HepG2 (cell line): ENCODE measurements at regions not wholly inside any gene's neighbourhood (a gene's known extent, or its start where the extent isn't known, plus 50 kb on each side); places are given as distances from the start of the nearest gene placed in this dataset.

Source experiments
- ATAC-seq: fragments of 200-7000 bp; cut with Tn5 transposase; 3 replicates; pipeline ENCODE4 v1.9.1; 2020; ENCODE audit warnings: mild to moderate bottlenecking, moderate library complexity
- BruUV-seq: library from RNA; stranded (reverse); fragments of 400-500 nt; replicated peaks from 2 replicates; lab custom pipeline; 2021; lab: Mats Ljungman, UMichigan
- CTCF ChIA-PET: fragments of 300-600 bp; formaldehyde crosslinking; extraction: SDS; loops from one replicate; lab custom pipeline; 2021; ENCODE audit warnings: low total read pairs, inconsistent platforms, low intra/inter-chr PET ratio; lab: Yijun Ruan, JAX
- POLR2A ChIA-PET: fragments of 350-600 bp; sonication (Branson Sonifier 250); formaldehyde crosslinking; loops from one replicate; lab custom pipeline; 2020; ENCODE audit warnings: antibody characterized with exemption, inconsistent platforms; lab: Yijun Ruan, JAX
- DNase-seq: peaks from one replicate; pipeline ENCODE4 v3.0.0-alpha.2; 2015; ENCODE audit warnings: low spot score
- FAIRE-seq: peaks from 3 replicates; lab custom pipeline; 2011; peaks lifted over from hg19 to GRCh38; lab: Jason Lieb, UNC
- H2AFZ ChIP-seq: one replicate; pipeline ENCODE4 v1.6.1; 2011; ENCODE audit warnings: low read length, inconsistent platforms
- H3K27ac ChIP-seq: fragments of 300-600 bp; 3 replicates; pipeline ENCODE4 v1.8.0; 2011; ENCODE audit warnings: mixed run types, mild to moderate bottlenecking, mixed read lengths, low read length, inconsistent platforms; ENCODE audit not compliant: insufficient read depth; ENCODE audit errors: extremely low read length
- H3K27me3 ChIP-seq, 2 experiments: fragments of 200-600 bp in 1 of 2; 2 replicates in 1 of 2; 3 replicates in 1 of 2; pipeline versions ENCODE4 v1.6.0 to v1.8.0; 2011; ENCODE audit warnings: low read length in 2 of 2, mild to moderate bottlenecking in 2 of 2, moderate library complexity in 2 of 2, inconsistent platforms in 1 of 2; ENCODE audit not compliant: insufficient read depth in 2 of 2, control insufficient read depth in 1 of 2
- H3K36me3 ChIP-seq, 2 experiments: fragments of 200-600 bp in 1 of 2; replicated peaks in 1 of 2; 2 replicates in 1 of 2; 3 replicates in 1 of 2; pipeline versions ENCODE4 v1.5.1 to v1.8.0; 2011; ENCODE audit warnings: low read length in 2 of 2, inconsistent platforms in 1 of 2; ENCODE audit not compliant: insufficient read depth in 2 of 2, control insufficient read depth in 1 of 2
- H3K4me1 ChIP-seq: 2 replicates; pipeline ENCODE4 v1.5.1; 2012; ENCODE audit warnings: low read length, inconsistent platforms; ENCODE audit not compliant: insufficient read depth
- H3K4me2 ChIP-seq: 2 replicates; pipeline ENCODE4 v1.6.0; 2011; ENCODE audit warnings: low read depth, low read length, inconsistent platforms
- H3K4me3 ChIP-seq, 3 experiments: fragments of 200-600 bp in 1 of 3; sonication (generic), shearing (Covaris generic) in 1 of 3; replicated peaks in 1 of 3; 2 replicates each; pipeline ENCODE4 v1.5.1; 2011 to 2016; ENCODE audit warnings: low read length in 3 of 3, inconsistent platforms in 2 of 3, low read depth in 2 of 3, mild to moderate bottlenecking in 2 of 3, control low read depth in 1 of 3, mixed read lengths in 1 of 3; ENCODE audit not compliant: insufficient read depth in 1 of 3
- H3K79me2 ChIP-seq: one replicate; pipeline ENCODE4 v1.6.1; 2011; ENCODE audit warnings: low read length, inconsistent platforms; ENCODE audit not compliant: insufficient read depth
- H3K9ac ChIP-seq: 2 replicates; pipeline ENCODE4 v1.6.0; 2011; ENCODE audit warnings: mild to moderate bottlenecking, low read depth, low read length, inconsistent platforms; ENCODE audit not compliant: insufficient read depth
- H3K9me3 ChIP-seq: 2 replicates; pipeline ENCODE4 v1.5.1; 2012; ENCODE audit warnings: mild to moderate bottlenecking, low read length
- H4K20me1 ChIP-seq: 2 replicates; pipeline ENCODE4 v1.6.0; 2011; ENCODE audit warnings: inconsistent platforms, mild to moderate bottlenecking, low read length, moderate library complexity; ENCODE audit not compliant: insufficient read depth
- MAFF ChIP-seq: IDR thresholded peaks from 2 replicates; pipeline ENCODE4 v1.6.1; 2011; ENCODE audit warnings: low read depth, low read length, improper control_type of control experiment
- MAFK ChIP-seq, 2 experiments: IDR thresholded peaks in 1 of 2; conservative IDR thresholded peaks in 1 of 2; 2 replicates each; pipeline ENCODE4 v1.6.1; 2011; ENCODE audit warnings: improper control_type of control experiment in 2 of 2, low read length in 2 of 2
- RFX5 ChIP-seq: IDR thresholded peaks from 2 replicates; pipeline ENCODE4 v1.6.1; 2011; ENCODE audit warnings: low read depth, low read length, improper control_type of control experiment
- ZBTB40 ChIP-seq, 2 experiments: fragments of 450-650 bp in 1 of 2; sonication (generic) in 1 of 2; formaldehyde crosslinking in 1 of 2; IDR thresholded peaks; 2 replicates each; pipeline versions ENCODE4 v1.6.1 to v1.8.0; 2016 to 2022; ENCODE audit warnings: antibody characterized with exemption in 1 of 2, mild to moderate bottlenecking in 1 of 2, missing genetic modification reagents in 1 of 2
- WGBS: methylation state at CpG from one replicate; pipeline ENCODE4 v1.1.6; 2017; ENCODE audit warnings: low lambda C conversion rate; 5-methylcytosine and 5-hydroxymethylcytosine counted together
- in situ Hi-C: cut with HindIII; loops from 2 replicates; pipeline ENCODE4 v1.10.0; 2017; ENCODE audit warnings: low pct_unique_long_range_greater_than_20kb; ENCODE audit not compliant: extremely low pct_ligation_motif_present
- intact Hi-C: fragments of 100-400 bp; cut with micrococcal nuclease; formaldehyde crosslinking; loops from one replicate; pipeline ENCODE4 v1.10.0; 2022; ENCODE audit not compliant: unreplicated experiment

DNA sequence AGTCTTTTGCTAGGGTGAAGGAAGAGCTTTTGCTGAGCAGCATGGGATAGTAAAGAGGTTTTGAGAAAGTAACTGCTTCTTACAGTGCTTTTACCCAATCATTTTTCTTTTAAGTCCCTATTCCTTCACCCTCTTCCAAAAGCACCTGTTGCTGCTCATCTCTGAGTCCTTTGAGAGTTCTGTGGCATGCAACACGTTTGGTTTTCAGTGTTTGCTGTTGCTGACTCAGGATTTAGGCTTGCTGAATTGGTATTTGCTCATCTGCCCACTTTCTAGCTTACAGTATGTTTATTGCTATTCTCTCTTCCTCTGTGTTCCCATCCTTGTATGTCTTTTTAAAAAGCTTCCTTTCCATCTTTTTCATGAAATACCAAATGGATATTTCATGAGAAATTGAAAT, 55.9 kb upstream of the THRB start:
- Histone ChIP-seq H3K4me1 (peaks cover 20% of the 10 kb centered on the region), H3K4me2 (no peak overlapping the region), H2AFZ (no peak overlapping the region), H3K79me2 (no peaks in the 10 kb centered on the region), H4K20me1 (no peaks in the 10 kb centered on the region), H3K27me3 (no peaks in the 10 kb centered on the region), H3K4me3 (no peak overlapping the region), H3K9me3 (no peaks in the 10 kb centered on the region), H3K9ac (no peak overlapping the region)
- ChIA-PET CTCF (no interaction called here), POLR2A (interaction anchor here (1.4 kb wide), 1 partner anchor 634 kb away, joined by 3 read pairs; the partner anchor contains the start of genes NKIRAS1 and RPL15)
- BruUV-seq: no TSS peak
- DNase-seq: no peak
- intact Hi-C loops: no loop called here
- ATAC-seq: peak; percentile 52; the same call in 1 of the 3 replicates
- peak; percentile 93 to 94 for TF ChIP-seq MAFK (conservative IDR thresholded peaks at IDR 0.05 in 1 of 2, IDR thresholded peaks at IDR 0.05 in 1 of 2; ENCODE audit: low read length in 2 of 2)
- peak; percentile 94 for TF ChIP-seq MAFF
- no peak for TF ChIP-seq ZBTB40 (IDR thresholded peaks at IDR 0.05)
- no peak for TF ChIP-seq ZBTB40 (CRISPR knock-in tag; IDR thresholded peaks at IDR 0.05)
- no peak for TF ChIP-seq RFX5
- TF ChIP-seq, all 625 proteins: peak for 2
- Histone ChIP-seq H3K36me3 (no peaks in the 10 kb centered on the region), H3K27ac (no peak overlapping the region)
- WGBS: 0% methylated on average over 1 of the region's 1 CpG
- FAIRE-seq: no peak
- in situ Hi-C loops: no loop called here
